NCI-H748 (cell line): ENCODE measurements at regions not wholly inside any gene's neighbourhood (a gene's known extent, or its start where the extent isn't known, plus 50 kb on each side); places are given as distances from the start of the nearest gene placed in this dataset.

ENCODE experiments used
- DNase-seq: peaks from one replicate; lab custom pipeline; 2025; ENCODE audit not compliant: unreplicated experiment; lab: John Stamatoyannopoulos, UW

DNA sequence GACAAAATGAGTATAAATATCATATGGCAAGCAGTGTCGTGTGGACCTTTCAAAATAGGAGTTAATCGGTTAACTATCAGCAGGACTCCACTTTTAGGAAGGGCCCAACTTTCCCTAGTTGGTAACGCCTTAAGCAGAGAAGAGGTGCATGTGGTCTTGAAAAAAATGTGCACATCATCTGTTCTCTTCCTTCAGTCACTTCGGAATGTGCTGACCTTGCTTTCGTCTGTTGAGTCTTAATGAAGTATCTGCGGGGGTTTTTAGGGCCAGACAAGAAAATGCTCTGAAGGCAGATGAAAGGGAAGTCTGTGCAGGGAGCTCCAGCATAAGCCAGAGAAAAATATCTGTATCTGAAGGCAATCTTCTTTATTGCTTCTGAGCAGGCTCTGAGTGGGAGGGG, 185.2 kb downstream of the AEBP2 start:
- no peak for DNase-seq

DNA sequence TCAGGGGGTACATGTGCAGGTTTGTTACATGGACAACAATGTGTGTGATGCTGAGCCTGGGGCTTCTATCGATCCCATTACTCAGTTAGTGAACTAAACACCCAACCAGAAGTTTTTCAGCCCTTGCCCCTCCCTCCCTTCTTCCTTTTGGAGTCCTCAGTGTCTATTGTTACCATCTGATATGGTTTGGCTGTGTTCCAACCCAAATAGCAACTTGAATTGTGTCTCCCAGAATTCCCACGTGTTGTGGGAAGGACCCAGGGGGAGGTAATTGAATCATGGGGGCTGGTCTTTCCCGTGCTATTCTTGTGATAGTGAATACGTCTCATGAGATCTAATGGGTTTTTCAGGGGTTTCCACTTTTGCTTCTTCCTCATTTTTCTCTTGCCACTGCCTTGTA, 186.3 kb downstream of the AEBP2 start:
- DNase-seq, result peak; percentile 69

- DNase-seq, result no peak
Observed at GRCh38 chr12:19627719-19628118, 188.4 kb downstream of the AEBP2 start.

DNA sequence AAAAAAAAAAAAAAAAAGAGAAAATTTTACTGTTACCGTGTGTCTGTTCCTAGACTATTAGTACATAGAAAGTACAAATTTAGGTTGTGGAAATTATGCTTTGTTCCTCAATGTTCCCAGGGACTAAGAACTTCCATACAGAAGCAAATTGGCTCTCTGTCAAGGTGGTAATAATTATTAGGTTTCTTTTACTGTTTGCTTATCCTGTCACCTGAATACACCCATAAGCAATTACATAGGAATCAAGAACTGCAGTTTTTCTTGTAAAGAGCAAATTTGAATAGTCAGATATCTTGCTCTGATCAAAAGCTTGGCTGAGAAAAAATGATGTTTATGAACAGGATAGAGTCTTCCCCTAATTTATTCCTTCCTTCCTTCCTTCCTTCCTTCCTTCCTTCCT, 191.2 kb downstream of the AEBP2 start:
- no peak for DNase-seq

DNA sequence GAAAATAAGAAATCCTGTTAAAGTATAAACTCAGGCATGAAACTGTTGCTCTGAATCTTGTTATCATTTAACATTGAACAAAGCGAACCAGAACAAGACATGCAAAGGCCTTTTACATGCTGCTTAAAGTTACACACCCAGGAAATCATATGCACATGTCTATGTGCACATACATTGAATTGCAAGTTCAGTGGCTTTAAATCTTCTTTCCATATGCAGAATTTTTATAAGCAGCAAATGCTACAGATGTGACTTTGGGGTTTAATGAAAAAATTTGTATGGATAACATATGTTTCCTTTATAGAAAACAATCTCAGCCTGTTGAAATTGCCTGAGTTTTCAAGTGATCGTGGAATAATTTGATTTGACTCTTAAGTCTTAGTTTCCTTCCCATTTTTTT, 193.9 kb downstream of the AEBP2 start:
- no peak for DNase-seq

- DNase-seq, result no peak
Observed at GRCh38 chr12:19633641-19634040, 194.3 kb downstream of the AEBP2 start.

- DNase-seq, result peak; percentile 1
Observed at GRCh38 chr12:19639781-19640415, 200.6 kb downstream of the AEBP2 start.

DNA sequence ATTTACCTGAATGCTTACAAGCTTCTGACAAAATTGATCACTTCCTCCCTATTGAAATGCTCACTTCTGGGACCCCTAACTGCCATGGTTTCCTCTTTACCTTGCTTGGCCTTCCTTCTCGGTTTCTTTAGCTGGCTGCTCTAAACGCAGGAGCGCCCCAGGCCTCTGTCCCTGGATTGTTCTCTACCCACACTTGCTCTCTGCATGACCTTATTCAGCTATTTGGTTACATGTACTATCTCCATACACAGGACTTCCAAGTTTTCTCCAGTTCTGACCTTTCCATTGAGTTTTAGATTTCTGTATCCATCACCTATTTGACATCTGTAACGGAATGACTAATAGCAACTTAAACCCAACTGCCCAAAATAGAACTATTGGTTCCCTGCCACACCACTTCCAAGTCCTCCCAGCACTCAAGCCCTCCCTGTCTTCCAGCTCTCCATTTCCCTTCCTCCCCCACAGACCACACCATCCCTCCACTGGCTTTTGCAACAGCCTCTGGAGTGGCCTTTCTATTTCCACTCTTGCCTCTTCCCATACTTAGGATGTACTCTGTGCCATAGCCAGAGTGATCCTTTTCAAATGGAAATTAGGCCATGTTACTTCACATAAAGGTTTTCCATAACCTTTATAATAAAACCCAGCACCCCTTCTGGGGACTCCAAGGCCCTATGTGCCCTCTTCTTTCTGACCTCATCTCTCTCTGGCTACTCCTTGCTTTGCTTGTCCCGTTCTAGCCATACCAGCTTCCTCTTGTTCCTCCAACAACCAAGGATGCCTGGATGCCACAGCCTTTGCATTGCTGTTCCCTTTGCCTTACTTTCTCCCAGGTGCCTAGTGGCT, 202.2 kb downstream of the AEBP2 start:
- no peak for DNase-seq

DNA sequence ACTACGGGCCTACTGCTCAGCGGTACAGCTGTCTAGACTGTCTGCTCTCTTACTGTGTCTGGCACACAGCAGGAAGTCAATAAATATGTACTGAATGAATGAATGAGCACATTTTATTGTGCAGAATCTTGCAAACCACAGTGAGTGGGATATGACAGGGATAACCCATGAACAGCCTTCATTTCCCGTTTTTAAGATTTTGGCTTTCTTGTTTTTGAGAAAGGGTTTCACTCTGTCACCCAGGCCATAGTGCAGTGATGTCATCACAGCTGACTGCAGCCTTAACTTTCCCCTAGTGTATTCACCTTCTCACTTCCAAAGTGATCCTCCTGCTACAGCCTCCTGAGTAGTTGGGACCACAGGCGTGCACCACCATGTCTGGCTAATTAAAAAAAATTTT, 203.1 kb downstream of the AEBP2 start:
- DNase-seq, result no peak

DNA sequence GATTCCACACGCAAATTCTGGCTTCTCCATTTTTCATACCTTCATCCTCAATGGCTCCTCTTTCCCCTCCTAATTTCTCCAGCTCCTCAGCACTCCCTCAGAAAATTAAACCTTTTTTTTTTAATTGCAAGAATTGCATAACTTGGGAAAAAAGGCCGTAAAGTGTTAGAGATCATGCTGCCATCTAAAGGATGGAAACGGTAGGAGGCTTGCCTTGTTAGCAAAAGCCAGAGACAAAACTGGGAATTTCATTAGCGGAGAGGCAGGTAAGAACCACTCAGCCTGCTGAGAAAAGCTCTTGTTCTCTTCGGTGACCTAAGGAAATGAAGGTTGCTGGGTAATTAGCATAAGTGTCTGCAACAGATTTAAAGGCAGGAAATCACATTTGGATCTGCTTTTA, 204.3 kb downstream of the AEBP2 start:
- DNase-seq, result peak; percentile 36

GRCh38 chr12:19644571-19644970, 205.3 kb downstream of the AEBP2 start:
- no peak for DNase-seq

DNA sequence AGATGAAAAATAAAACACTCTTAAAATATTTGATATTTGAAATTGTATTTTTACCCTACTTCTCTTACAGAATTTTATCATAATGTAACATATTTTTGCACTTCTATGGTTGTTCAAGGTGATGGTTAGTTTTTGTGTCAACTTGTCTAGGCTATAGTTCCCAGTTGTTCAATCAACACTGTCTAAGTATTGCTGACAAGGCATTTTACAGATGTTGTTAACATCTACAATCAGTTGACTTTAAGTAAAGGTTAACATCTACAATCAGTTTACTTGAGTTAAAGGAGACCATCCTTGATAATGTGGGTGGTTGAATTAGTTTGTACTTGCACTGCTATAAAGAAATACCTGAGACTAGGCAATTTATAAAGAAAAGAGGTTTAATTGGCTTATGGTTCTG, 206.5 kb downstream of the AEBP2 start:
- DNase-seq, result no peak

GRCh38 chr12:19646599-19646998, 207.3 kb downstream of the AEBP2 start:
- no peak for DNase-seq

GRCh38 chr12:19647806-19648556, 208.7 kb downstream of the AEBP2 start:
- no peak for DNase-seq

GRCh38 chr12:19648591-19648990, 209.3 kb downstream of the AEBP2 start:
- DNase-seq, result no peak

DNA sequence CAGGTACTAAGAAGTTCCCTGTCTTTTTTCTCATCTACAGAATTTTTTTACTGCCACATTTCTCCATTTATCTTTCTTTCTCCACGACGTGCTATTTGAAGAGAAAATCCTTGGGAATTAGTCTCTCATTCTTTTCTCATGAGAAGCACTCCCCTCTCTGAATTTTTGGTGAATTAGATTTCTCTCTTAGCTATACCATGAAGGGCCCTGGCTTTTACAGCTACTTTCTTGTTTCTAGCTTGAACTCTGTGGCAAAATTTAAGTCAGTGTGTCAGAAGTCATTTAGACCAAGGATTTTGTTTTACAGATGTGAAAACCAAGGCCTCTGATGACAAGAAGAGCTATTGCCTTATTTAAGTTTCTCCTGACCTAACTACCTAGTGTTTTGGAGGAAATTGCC, 213.1 kb downstream of the AEBP2 start:
- no peak for DNase-seq

DNA sequence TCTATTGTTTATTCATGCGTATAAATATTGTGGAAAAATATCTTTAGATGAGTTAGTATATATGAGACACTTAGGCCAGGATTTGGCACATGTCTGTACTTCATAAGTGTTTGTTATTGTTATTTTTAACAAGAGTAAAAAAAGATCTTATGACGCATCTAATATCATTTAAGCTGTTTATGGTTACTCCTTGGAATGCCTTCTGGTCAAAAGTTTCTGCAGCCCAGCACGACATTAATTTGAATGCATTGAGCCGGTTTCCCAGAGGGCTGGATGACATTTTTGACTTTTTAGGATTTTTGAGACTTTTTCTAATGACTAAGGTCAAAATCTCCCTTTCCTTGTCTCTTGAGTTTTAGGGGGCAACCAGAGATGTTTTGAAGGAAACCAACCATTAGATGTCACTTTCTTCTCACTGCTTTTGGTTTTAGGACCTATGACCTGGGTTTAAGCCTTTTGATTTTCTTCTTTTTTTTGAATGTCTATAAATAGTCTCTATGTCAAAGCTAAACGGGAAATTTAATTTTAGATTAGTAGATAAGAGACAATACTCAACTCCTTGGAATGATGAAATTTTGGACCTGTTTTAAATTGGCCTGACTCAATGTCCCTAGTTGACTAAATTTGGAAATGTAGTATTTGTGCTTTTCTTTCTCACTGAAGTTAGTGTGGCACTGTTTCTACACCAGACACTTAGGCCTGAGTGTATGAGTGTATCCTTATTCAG, 215.5 kb downstream of the AEBP2 start:
- DNase-seq, result no peak

DNA sequence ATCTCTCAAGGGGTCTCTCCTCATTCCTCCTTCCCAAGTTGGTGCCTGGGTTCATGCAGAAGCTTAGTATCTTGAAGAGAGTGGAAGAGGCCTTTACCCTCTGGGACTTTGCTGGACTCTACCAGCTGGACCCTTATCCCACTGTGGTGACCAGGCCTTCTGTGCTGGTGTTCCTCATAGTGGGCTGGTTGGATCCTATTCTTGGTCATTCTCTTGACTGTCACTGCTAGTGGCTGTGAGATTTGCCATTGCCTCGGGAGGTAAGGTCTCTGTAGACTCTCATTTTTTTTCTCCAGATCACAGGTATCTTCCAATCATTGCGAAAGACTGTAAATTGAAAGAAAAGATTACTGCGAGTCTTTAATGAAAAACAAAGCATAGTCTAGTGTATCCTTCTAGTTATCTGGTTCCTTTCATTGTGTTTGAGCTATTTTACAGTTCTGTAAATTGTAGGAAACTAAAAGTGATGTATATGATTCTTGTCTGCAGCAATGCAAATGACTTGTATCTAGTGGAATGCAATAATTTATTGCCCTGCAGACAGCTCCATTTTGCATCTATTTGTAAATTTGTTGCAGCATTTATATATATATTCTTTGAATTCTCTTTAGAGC, 217.9 kb downstream of the AEBP2 start:
- DNase-seq, result no peak

DNA sequence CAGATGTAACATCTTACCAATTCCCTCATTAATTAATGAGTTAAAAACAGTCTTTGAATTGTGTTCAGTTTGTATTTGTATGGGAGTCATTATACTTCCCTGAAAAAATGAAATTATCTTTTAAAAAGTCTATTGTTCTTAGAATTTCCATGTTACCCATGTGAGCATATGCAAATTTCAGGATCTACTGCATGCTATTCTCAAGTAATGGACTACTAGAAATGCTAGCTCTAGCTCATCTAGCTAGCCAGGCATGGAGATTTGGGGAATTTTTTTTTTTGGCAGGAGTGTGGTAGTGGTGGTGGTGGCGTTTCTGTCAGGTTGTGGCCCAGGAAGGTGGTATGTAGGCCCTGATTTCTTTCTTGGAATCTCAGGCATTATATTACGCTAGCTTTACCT, 218.4 kb downstream of the AEBP2 start:
- DNase-seq, result no peak

- DNase-seq, result no peak
Observed at GRCh38 chr12:19659086-19659485, 219.8 kb downstream of the AEBP2 start.

- no peak for DNase-seq
Observed at GRCh38 chr12:19659501-19659900, 220.2 kb downstream of the AEBP2 start.
